ENCODE measurements at regions not wholly inside any gene's neighbourhood (a gene's known extent, or its start where the extent isn't known, plus 50 kb on each side); places are given as distances from the start of the nearest gene placed in this dataset.

- TF ChIP-seq, protein P1, sequence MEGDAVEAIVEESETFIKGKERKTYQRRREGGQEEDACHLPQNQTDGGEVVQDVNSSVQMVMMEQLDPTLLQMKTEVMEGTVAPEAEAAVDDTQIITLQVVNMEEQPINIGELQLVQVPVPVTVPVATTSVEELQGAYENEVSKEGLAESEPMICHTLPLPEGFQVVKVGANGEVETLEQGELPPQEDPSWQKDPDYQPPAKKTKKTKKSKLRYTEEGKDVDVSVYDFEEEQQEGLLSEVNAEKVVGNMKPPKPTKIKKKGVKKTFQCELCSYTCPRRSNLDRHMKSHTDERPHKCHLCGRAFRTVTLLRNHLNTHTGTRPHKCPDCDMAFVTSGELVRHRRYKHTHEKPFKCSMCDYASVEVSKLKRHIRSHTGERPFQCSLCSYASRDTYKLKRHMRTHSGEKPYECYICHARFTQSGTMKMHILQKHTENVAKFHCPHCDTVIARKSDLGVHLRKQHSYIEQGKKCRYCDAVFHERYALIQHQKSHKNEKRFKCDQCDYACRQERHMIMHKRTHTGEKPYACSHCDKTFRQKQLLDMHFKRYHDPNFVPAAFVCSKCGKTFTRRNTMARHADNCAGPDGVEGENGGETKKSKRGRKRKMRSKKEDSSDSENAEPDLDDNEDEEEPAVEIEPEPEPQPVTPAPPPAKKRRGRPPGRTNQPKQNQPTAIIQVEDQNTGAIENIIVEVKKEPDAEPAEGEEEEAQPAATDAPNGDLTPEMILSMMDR (IDR thresholded peaks at IDR 0.05; ENCODE audit: low read depth, low read length, poor library complexity, severe bottlenecking), result no peak
- no peak for TF ChIP-seq EZH2phosphoT487 (IDR thresholded peaks at IDR 0.05; ENCODE audit: borderline replicate concordance, low read length)
These were observed 1079.9 kb upstream of the SLIT2 start for GRCh38 chr4:19171832-19172231.

Measured in DOHH2 (cell line).